Activated naive CD4-positive, alpha-beta T cell treated with anti-CD3 and anti-CD28 coated beads, Interleukin-2, amount 50 U/mL, for 72 hours (primary cell): ENCODE measurements at regions not wholly inside any gene's neighbourhood (a gene's known extent, or its start where the extent isn't known, plus 50 kb on each side); places are given as distances from the start of the nearest gene placed in this dataset.
A peak's percentile ranks its signal among the peaks of the same experiment; 100 is the strongest.

Source experiments
- ATAC-seq, 2 donors: fragments of 150-1000 bp; cut with Tn5 transposase; 2 replicates each; pipeline ENCODE4 v1.10.0; 2021; ENCODE audit warnings: mild to moderate bottlenecking in 2 of 2, moderate library complexity in 2 of 2
- DNase-seq, 2 donors: peaks; one replicate each; pipeline ENCODE4 v3.0.0; 2021 to 2022; ENCODE audit warnings: low spot score in 2 of 2
- H3K27ac Mint-ChIP-seq, 2 donors: one replicate each; pipeline ENCODE4 v1.8.0; 2022; ENCODE audit warnings: mild to moderate bottlenecking in 2 of 2, mixed read lengths in 2 of 2
- H3K36me3 Mint-ChIP-seq, 2 donors: one replicate each; pipeline ENCODE4 v1.8.0; 2022; ENCODE audit warnings: mixed read lengths in 2 of 2
- H3K9me3 Mint-ChIP-seq, 2 donors: one replicate each; pipeline ENCODE4 v1.8.0; 2022; ENCODE audit warnings: mixed read lengths in 2 of 2

- Mint-ChIP-seq H3K36me3 (no peaks in the 10 kb centered on the region), H3K27ac (no peak overlapping the region), H3K9me3 (no peaks in the 10 kb centered on the region)
- no peak for DNase-seq
- no peak for ATAC-seq
These were observed 61.1 kb upstream of the ID2 start for GRCh38 chr2:8620611-8621382.

GRCh38 chr2:8622199-8622911, 59.5 kb upstream of the ID2 start:
- no peaks in the 10 kb centered on the region for H3K9me3 Mint-ChIP-seq
- DNase-seq (peak in 1 of 2 donors; percentile 33), ATAC-seq (no peak)
- H3K27ac Mint-ChIP-seq: no peak overlapping the region
- H3K36me3 Mint-ChIP-seq: no peaks in the 10 kb centered on the region

DNA sequence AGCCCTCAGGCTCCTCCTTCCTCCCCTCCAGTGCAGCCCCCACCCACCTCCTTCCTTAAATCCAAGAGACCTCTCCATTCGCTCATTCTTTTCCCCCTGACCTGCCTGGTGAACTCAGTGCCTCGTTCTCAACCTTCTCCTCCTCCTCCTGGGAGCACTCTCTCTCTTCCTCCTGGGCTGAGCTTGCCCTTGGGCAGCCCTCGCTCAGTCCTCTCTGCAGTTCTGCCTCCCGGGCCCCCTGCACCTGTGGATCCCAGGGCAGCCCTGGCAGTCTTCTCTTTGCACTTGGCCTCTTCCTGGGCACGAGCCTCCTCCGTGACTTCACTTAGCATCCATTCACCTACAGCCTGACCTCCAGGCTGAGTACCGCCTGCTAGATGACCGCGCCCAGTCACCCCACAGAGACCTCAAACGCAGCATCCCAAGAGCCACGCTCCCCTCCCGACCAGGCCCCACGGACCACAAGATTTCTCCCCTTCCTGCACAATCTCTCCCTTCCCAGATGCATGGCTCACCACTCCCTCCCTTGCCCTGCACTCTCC, 58.9 kb upstream of the ID2 start:
- no peak for ATAC-seq
- Mint-ChIP-seq H3K36me3 (no peaks in the 10 kb centered on the region), H3K9me3 (no peaks in the 10 kb centered on the region), H3K27ac (peak overlapping the region in 1 of 2 donors; percentile 61)
- DNase-seq: peak in 1 of 2 donors; percentile 48

DNA sequence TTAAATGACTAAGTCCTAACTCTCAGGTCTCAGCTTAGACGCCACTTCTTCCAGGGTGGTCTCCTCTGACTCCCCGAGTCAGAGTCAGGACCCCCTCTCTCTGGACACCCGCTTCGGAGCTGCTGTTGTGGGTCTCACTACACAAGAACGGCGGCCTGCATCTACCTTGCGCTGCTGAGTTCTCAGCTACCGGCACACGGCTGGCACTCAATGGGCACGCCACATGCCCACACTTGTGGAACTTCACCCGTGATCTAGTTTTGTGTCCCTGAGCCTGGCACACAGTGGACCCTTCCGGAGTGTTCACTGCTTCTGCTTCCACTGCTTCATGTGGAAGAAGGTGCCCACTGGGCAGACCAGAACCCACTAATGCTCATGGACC, 58.3 kb upstream of the ID2 start:
- DNase-seq (peak in 1 of 2 donors; percentile 38), ATAC-seq (no peak)
- H3K36me3 Mint-ChIP-seq: no peaks in the 10 kb centered on the region
- H3K27ac Mint-ChIP-seq: no peak overlapping the region
- no peaks in the 10 kb centered on the region for H3K9me3 Mint-ChIP-seq

DNA sequence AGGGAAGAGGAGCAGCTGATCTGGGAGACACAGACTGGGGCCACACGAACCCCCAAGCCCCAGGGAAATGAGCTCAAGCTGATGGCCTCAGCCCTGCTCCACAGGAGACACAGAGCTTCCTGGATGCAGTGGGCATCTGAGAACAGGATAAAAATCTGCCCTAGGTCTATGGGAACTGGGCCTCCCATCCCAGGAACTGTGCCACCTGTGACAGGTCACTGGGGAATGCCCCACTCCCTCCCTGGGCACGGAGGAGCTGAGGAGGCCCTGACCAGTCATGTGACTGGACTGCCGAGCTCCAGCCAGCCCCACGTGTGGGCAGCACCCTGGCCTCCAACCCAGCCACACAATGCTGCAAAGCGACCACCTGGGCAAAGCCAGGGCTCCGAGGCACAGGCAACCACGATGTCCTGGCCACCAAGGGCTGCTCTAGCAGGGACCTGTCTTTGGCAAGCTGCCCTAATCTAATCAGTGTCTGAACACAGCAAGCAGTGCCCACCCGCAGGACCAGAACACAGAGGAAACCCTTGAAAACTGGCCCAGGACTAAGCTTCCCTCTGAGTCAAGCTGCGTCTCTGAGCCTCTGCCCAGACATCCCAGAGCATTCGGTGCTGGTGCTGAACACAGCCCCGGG, 57.8 kb upstream of the ID2 start:
- ATAC-seq (no peak), DNase-seq (peak in 1 of 2 donors; percentile 35)
- H3K9me3 Mint-ChIP-seq: no peaks in the 10 kb centered on the region
- H3K36me3 Mint-ChIP-seq: no peaks in the 10 kb centered on the region
- H3K27ac Mint-ChIP-seq: no peak overlapping the region

GRCh38 chr2:8624855-8625398, 56.9 kb upstream of the ID2 start:
- no peak for ATAC-seq
- DNase-seq: peak in 1 of 2 donors; percentile 4
- Mint-ChIP-seq H3K36me3 (no peaks in the 10 kb centered on the region), H3K9me3 (no peaks in the 10 kb centered on the region), H3K27ac (peak overlapping the region in 1 of 2 donors; percentile 22)

GRCh38 chr2:8625399-8626300, 56.2 kb upstream of the ID2 start:
- DNase-seq (peak in 1 of 2 donors; percentile 42), ATAC-seq (no peak)
- H3K36me3 Mint-ChIP-seq: no peaks in the 10 kb centered on the region
- H3K27ac Mint-ChIP-seq: peak overlapping the region in 1 of 2 donors; percentile 22
- H3K9me3 Mint-ChIP-seq: no peaks in the 10 kb centered on the region

GRCh38 chr2:8626572-8626971, 55.3 kb upstream of the ID2 start:
- peak in 1 of 2 donors; percentile 34 for DNase-seq
- H3K9me3 Mint-ChIP-seq: no peaks in the 10 kb centered on the region
- no peak overlapping the region for H3K27ac Mint-ChIP-seq
- no peaks in the 10 kb centered on the region for H3K36me3 Mint-ChIP-seq
- ATAC-seq: no peak

GRCh38 chr2:8627019-8627691, 54.7 kb upstream of the ID2 start:
- no peak overlapping the region for H3K27ac Mint-ChIP-seq
- no peaks in the 10 kb centered on the region for H3K9me3 Mint-ChIP-seq
- no peaks in the 10 kb centered on the region for H3K36me3 Mint-ChIP-seq
- no peak for ATAC-seq
- DNase-seq: peak in 1 of 2 donors; percentile 23

- ATAC-seq (no peak), DNase-seq (peak in 1 of 2 donors; percentile 38)
- H3K27ac Mint-ChIP-seq: no peak overlapping the region
- no peaks in the 10 kb centered on the region for H3K36me3 Mint-ChIP-seq
- no peaks in the 10 kb centered on the region for H3K9me3 Mint-ChIP-seq
These were observed 54.2 kb upstream of the ID2 start for GRCh38 chr2:8627692-8628085.

- ATAC-seq (no peak), DNase-seq (peak in 1 of 2 donors; percentile 38)
- H3K27ac Mint-ChIP-seq: no peak overlapping the region
- H3K9me3 Mint-ChIP-seq: no peaks in the 10 kb centered on the region
- no peaks in the 10 kb centered on the region for H3K36me3 Mint-ChIP-seq
These were observed 53.5 kb upstream of the ID2 start for GRCh38 chr2:8628179-8628865.

DNA sequence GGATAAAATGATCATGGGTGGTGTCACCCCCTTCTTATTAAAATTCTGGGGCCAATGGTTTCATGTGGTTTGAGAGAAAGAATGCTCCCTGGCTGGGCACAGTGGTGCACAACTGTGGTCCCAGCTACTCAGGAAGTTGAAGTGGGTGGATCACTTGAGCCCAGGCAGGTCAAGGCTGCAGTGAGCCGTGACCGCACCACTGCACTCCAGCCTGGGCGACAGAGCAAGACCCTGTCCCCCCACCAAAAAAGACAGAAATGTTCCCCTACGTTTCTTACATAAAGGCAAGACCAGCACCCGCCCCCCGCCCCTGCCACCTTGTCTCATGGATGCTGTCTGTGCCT, 53.0 kb upstream of the ID2 start:
- H3K36me3 Mint-ChIP-seq: no peaks in the 10 kb centered on the region
- DNase-seq (peak in 1 of 2 donors; percentile 34), ATAC-seq (no peak)
- no peaks in the 10 kb centered on the region for H3K9me3 Mint-ChIP-seq
- no peak overlapping the region for H3K27ac Mint-ChIP-seq

DNA sequence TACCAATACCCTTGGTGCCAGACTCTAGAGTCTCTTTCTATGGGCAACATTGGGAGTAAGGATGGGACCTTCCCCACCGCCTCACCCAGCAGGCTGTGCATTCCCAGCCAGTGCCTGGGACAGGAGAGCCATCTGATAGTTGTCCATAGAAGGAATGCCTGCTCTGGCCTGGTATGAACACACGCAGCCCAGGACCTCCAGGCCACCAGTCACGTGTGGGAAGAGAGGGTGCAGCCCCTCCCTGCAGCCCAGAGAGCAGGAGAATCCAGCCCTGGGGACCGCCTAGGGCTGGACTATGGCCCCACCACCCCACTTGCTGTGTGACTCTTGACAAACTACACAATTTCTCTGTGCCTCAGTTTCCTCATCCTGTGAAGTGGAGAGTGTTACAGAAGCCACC, 52.5 kb upstream of the ID2 start:
- no peaks in the 10 kb centered on the region for H3K36me3 Mint-ChIP-seq
- ATAC-seq (no peak), DNase-seq (no peak)
- H3K27ac Mint-ChIP-seq: no peak overlapping the region
- H3K9me3 Mint-ChIP-seq: no peaks in the 10 kb centered on the region

GRCh38 chr2:8630676-8631464, 51.0 kb upstream of the ID2 start:
- no peaks in the 10 kb centered on the region for H3K9me3 Mint-ChIP-seq
- no peak for ATAC-seq
- H3K36me3 Mint-ChIP-seq: no peaks in the 10 kb centered on the region
- DNase-seq: no peak
- H3K27ac Mint-ChIP-seq: no peak overlapping the region
